Fibroblast of skin of back (primary cell): ENCODE measurements at regions not wholly inside any gene's neighbourhood (a gene's known extent, or its start where the extent isn't known, plus 50 kb on each side); places are given as distances from the start of the nearest gene placed in this dataset.
"Not testable (repeated sequence)": the region's sequence is repeated elsewhere in the genome, so short reads cannot be mapped to it uniquely, and the experiment has no call there.

Experiments used
- DNase-seq: peaks from one replicate; pipeline ENCODE4 v3.0.0-alpha.2; 2013

DNA sequence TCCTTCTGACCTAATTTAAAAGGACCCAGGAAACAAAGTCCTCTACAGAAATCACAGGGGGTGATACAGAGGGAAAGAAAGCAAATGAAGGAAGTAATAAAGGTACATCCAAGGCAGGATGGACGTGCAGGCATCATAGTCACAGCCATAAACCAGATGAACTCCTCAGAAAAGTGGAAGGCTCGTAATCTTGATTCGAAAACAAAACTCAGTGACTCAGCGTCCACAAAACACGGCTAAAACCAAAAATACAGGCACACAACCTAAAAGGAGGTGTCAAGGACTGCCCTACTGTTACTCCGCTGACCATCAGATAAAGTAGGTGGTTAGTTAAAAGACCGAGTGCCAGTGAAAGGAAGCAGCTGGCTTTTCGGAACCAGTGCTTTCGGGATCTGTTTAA is 81.5 kb downstream of the TRIM69 start:
- DNase-seq: not testable (repeated sequence)

- DNase-seq: not testable (repeated sequence)
Measured at GRCh38 chr15:44819331-44819987, 83.1 kb downstream of the TRIM69 start.

DNA sequence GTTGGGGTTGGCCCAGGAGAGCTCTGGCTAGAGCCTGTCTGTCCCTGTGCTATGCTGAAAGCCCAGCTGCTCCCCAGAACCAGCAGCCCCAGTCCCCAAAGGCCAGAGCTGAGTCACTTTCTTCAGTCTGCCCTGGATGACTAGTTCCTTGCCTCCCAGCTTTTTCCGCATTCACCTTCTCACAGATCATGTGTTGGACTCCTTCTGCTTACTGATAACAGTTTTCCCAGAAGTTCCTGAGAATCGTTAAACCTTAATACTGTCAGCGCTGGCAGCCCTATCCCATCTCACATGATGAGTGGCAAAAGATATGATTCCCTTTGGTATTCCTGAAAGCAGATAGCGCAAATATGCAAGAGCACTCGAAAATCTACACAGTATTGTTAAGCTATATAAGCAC is 84.2 kb downstream of the TRIM69 start:
- not testable (repeated sequence) for DNase-seq

DNA sequence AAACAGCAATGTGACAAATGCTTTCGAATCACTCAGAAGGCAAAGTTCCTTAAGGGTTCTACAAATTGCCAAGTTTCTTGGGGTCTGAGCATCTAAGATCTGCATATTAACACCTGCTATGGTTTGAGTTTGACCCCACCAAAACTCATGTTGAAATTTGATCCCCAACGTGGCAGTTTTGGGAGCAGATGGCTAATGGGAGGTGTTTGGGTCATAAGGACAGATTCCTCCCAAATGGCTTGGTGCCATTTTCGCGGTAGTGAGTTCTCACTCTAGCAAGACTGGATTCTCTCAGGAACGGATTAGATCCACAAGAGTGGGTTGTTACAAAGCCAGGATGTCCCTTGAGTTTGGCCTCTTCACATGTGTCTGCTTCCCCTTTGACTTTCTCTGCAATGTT is 84.6 kb downstream of the TRIM69 start:
- DNase-seq: not testable (repeated sequence)

GRCh38 chr15:44824277-44825145 is 88.2 kb downstream of the TRIM69 start:
- not testable (repeated sequence) for DNase-seq

DNA sequence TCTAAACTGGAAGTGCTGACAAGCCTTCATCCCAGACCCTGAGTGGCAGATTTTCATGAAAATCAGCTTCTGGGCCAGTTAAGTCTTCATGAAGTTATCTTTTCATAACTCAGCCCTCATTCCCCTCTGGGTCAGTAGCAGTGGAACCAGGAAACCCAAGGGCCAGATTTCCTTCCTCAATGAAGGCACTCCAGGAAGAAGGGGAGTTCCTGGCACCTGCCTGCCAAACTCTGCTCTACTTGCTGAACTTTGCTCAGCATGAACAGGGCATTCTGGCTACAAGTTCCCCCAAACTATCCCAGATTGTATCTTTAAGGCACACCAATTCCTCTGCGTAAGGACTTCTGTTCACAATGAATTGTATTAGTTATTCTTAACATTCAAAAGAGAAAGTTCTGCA is 90.3 kb downstream of the TRIM69 start:
- DNase-seq: not testable (repeated sequence)

- not testable (repeated sequence) for DNase-seq
Measured at GRCh38 chr15:44828229-44828914, 92.0 kb downstream of the TRIM69 start.

GRCh38 chr15:44829150-44829549 is 92.8 kb downstream of the TRIM69 start:
- DNase-seq: not testable (repeated sequence)

GRCh38 chr15:44830692-44831408 is 94.5 kb downstream of the TRIM69 start:
- not testable (repeated sequence) for DNase-seq

GRCh38 chr15:44831409-44831741 is 95.0 kb downstream of the TRIM69 start:
- DNase-seq: not testable (repeated sequence)

- not testable (repeated sequence) for DNase-seq
Measured at GRCh38 chr15:44832133-44832532, 95.8 kb downstream of the TRIM69 start.

DNA sequence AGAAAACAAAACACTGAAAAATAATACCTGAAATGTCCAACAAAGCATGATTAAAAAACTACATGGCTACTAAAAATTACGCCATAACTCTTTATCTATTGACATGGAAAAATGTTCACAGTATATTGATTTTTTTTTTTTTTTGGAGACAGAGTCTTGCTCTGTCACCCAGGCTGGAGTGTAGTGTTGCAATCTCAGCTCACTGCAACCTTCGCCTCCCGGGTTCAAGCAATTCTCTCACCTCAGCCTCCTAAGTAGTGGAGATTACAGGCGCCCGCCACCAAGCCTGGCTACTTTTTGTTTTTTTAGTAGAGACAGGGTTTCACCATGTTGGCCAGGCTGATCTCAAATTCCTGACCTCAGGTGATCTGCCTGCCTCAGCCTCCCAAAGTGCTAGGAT is 96.8 kb downstream of the TRIM69 start:
- DNase-seq: not testable (repeated sequence)

DNA sequence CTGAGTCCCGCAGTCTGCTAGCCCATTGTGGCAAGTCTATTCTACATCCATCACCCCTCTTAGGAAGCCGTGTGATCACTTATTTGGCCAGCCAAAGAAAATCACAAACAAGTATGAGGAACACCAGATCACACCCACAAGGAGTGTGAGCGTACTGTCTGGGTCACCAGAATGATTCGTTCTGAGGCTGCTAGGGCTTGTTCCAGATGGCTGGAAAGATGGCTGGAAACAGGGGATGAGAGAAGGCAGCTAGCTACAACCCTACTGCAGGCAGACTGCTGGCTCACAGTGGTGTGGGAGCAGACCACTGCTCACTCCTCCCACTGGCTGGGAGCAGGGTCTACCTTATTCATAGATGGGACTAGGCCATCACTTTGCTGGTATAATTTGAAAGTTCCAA is 97.4 kb downstream of the TRIM69 start:
- not testable (repeated sequence) for DNase-seq

DNA sequence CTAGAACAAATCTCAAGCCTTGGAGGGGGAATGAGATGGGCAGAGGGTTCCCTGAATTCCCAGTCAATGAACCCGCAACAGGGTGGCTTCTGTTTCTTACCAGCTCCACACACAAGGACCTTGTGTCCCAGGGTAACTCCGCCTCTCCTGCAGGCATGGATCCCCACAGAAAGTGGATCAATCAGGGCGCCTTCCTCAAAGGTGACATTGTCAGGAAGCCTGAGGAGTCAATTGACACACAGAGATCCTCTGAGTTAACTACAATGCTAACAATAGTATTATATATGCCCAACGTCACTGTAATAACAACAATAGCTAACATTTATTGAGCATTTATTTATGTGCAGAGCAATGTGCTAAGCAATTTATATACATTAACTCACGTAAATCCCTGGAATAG is 98.8 kb downstream of the TRIM69 start:
- not testable (repeated sequence) for DNase-seq

DNA sequence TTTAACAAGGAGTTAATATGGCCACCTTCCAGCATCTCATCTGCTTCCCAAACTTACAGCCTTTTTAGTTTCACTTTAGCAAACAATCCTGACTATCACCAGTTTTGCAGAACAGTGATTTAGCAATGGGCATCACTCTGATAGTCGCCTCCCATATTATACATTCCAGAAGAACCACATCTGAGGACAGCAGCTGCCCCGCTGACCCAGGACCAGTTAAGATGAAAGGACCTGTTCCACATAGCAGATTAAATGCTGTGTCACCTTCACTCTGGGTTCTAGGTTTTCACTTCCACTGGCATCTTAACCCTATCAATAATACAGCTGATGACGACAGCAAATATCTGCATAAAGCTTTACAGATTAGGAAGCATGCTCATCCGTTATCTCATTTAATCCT is 99.8 kb downstream of the TRIM69 start:
- no peak for DNase-seq

GRCh38 chr15:44838929-44839328 is 102.6 kb downstream of the TRIM69 start:
- peak; percentile 69 for DNase-seq

DNA sequence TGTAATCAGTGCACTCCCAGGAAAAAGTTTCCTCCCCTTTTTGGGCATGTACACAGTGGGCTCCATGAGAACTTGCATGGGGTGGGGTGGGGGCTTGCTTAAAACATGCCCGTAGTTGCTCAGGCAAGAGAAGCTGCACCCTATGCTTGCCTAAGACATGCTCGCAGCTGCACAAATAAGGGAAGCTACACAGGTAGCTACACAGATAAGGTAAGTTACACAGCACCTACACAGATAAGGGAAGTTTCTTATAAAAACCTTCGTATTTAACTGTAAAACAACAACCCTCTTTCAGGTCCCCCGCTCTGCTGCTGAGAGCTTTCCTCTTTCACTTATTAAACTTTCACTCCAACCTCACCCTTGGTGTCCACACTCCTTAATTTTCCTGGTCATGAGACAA is 105.4 kb downstream of the TRIM69 start:
- DNase-seq: not testable (repeated sequence)

- not testable (repeated sequence) for DNase-seq
Measured at GRCh38 chr15:44842883-44843282, 106.6 kb downstream of the TRIM69 start.

GRCh38 chr15:44844936-44845335 is 108.6 kb downstream of the TRIM69 start:
- DNase-seq: not testable (repeated sequence)

DNA sequence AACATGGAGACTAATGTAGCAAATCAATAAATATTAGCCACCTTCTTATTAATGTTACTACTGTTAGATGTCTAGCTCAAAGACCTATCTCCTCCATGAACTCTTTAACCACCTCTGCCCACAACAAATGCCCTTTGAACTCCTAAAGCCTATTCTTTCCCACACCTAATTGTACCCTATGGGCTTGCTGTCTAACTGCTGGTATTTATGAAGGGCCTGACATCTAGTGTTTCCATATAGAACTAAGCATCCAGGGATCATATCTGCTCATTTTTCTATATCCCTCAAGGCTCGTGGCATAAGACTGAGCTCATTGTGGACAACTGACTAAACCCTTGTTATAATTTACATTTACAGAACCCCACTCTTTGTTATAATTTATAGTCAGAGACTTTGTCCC is 109.8 kb downstream of the TRIM69 start:
- not testable (repeated sequence) for DNase-seq

DNA sequence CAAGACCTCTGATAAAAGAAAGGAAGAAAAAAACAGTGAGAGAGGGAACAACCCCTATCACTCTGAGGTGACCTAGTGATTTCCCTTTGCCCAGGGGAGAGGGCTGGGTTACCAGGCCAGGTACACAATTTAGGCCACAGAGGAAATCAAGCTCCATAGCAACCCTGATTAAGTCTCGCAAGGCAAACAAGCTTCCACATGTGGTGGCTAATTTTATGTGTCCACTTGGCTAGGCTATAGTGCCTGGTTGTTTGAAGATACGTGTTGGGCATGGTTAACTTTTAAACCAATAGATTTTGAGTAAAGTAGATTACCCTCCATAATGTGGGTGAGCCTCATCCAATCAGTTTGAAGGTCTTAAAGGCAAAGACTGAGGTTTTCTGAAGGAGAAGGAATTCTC is 108.9 kb upstream of the TERB2 start:
- DNase-seq: not testable (repeated sequence)

DNA sequence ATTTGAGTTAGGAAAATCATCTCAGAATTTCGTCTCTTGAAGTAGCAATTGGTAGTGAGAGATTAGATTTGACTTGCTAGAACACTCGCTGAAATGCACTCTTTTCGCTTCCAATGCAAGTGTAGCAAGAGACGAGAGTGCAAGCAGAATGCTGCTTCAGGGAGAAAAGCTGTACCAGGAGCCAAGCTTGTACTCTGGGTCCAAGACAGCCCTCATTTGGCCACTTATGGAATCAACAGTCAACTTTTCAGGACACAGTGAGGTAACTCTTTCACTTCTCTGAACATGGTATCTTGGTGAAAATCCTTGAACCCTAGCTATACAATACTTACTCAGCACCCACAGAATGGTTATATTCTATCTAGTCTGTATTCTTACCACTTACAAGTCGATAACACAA is 107.6 kb upstream of the TERB2 start:
- DNase-seq: not testable (repeated sequence)
